Stimulated activated CD8-positive, alpha-beta memory T cell treated with anti-CD3 and anti-CD28 coated beads, Interleukin-4, amount 100 ng/mL, for 1 hour (primary cell): ENCODE measurements at regions not wholly inside any gene's neighbourhood (a gene's known extent, or its start where the extent isn't known, plus 50 kb on each side); places are given as distances from the start of the nearest gene placed in this dataset.

Experiments used
- DNase-seq, 2 donors: peaks; one replicate each; pipeline ENCODE4 v3.0.0-alpha.2; 2020; ENCODE audit warnings: low read depth in 2 of 2, low spot score in 1 of 2

DNA sequence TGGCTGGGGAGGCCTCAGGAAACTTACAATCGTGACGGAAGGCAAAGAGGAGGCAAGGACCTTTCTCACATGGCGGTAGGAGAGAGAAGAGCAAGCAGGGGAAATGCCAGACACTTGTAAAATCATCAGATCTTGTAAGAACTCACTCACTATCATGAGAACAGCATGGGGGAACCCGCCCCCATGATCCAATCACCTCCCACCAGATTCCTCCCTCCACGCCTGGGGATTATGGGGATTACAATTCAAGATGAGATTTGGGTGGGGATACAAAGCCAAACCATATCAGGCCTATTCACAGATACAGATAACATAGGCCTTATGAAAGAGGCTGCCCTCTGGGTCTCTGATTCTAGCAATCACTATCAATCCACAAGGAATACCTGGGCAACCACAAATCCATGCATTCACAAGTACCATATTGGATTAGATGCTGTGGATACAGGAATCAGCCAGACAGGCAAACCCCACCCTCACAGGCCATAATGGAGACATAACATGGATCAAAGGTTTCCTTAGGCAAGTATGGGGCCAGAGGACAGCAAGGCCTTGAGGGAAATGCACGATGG lies 284.9 kb downstream of the SOX9 start:
- DNase-seq, result no peak

DNA sequence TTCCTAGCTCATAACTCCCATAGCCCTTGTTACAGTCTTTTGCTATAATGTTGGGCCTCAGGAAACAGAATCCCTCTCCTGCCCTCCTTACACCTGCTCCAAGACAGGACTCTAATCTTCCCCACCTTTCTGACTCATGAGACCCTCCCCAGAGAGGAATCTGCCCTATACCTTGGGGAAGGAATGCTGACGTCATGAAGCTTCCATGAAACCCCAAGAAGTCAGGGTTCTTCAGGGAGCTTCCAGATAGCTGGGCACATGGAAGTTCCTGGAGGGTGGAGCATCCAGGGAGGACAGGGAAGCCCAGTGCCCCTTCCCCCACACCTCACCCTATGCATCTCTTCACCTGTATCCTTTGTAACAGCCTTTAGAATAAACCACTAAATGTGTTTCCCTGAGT lies 285.7 kb downstream of the SOX9 start:
- no peak for DNase-seq

DNA sequence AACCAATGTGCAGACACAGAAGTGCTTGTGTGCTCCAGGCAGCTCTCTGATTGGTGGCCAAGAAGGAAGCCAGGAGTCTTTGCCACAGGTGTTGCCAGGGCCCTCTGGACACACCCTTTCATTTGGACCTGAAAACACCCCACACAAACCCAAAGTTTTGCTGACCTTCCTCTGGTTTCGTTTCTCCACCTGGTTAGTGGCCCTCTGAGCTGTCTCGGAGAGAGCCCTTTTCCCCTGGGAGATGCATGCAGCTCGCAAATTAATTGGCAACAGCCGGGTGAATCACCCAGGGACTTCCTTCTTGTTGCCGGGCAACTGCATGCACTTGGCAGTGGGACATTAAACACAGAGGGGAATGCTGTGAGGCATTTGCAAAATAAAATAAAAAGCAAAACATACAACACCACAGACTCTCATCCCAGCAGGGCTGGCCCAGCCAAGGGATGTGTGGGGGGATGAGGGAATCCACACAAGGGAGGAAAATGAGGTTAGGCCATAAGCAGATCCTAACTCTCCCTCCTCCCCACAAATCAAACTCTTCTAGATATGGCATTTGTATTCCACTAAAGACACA lies 286.6 kb downstream of the SOX9 start:
- DNase-seq, result no peak

DNA sequence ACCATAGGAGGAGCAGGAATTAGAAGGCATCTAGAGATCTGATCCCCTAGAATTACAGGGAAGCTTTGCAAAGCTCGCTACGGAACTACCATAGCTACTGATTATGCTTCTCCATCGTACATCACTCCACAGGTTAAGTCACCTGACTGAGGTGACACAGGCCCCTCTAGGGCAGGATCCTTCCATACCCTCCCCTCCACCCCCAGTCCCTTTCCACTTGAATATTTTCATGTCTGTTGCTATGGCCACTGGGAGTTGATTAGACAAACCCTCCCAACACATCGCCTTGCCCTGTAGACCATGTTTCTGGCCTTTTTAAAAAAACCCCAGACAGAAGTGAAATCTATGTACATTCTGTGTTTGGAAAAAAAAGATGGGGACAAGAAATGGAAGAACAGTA lies 287.1 kb downstream of the SOX9 start:
- no peak for DNase-seq

DNA sequence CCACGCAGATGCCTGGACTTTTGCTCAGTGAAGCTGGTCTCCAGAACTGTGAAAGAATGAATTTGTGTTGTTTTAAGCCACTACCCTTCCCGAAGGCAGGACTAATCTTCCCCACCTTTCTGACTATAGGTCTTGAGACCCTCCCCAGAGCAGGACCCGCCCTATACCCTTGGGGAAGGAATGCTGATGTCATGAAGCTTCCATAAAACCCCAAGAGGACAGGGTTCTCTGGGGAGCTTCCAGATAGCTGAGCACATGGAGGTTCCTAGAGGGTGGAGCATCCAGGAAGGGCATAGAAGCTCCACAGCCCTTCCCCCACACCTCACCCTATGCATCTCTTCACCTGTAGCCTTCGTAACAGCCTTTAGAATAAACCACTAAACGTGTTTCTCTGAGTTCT lies 287.8 kb downstream of the SOX9 start:
- DNase-seq, result no peak

DNA sequence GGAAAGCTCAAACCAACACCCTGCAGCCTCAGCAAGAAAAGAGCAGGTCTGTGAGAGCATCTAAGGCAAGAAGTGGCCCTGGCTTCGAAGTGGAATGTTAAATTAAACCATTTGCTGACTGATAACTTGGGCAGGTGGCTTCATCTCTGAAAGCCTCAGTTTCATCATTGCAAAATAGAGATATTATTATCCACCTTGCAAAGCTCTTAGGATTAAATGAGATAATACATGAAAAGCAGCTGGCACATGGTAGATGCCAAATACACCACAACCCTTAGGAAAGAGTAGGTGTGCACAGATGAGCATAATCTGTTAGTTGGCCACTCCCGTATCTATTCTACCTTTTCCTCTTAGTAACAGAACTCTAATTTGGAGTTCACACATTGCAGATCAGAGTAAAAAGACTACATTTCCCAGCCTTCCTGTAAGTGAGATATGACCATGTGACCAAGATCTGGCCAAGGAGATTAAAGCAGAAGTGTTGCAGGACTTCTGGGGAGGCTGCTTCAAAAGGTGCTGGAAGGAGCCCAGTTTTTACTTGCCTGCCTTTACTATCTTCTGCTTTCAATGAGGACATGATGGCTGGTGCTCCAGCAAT lies 288.7 kb downstream of the SOX9 start:
- DNase-seq, result no peak

DNA sequence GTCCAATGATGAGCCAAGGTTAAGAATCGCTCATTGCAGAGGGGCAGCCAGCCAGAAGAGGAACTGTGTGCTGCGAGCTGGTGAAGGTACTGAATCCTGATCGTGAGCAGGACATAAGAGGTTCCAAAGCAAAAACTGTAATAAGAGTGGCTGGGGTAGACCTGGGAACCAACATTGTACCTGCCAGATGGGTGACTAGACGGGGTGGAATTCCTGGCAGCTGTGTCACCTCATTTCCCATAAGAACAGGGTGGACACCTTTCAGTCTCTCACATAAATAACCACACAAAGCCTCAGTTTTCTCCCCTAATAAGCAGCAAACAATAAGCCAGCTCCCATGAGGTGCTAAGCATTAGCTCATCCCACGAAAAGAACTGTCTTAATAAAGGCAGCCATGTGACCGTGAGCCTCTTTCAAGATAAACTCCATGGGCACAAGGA lies 290.3 kb downstream of the SOX9 start:
- no peak for DNase-seq

DNA sequence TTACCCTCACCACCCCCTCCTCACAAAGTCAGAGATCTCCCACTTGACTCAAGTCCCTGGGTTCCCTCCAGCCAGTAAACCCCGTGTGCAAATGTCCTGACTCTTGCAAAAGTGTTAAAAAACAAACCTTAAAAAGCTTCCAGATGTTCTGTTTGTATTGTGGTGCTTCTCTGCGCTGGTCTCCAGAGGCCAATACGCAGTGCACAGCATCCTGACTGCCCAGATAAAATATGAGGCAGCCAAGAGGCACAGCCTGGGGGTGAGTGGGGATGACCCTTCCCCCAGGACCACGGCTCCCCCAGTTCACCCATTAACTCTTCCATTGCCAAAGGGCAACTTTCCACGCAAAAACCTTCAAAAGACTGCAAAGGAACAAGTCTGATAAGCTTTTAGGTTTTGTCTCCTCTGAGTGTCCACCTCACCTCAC lies 291.8 kb downstream of the SOX9 start:
- no peak for DNase-seq

DNA sequence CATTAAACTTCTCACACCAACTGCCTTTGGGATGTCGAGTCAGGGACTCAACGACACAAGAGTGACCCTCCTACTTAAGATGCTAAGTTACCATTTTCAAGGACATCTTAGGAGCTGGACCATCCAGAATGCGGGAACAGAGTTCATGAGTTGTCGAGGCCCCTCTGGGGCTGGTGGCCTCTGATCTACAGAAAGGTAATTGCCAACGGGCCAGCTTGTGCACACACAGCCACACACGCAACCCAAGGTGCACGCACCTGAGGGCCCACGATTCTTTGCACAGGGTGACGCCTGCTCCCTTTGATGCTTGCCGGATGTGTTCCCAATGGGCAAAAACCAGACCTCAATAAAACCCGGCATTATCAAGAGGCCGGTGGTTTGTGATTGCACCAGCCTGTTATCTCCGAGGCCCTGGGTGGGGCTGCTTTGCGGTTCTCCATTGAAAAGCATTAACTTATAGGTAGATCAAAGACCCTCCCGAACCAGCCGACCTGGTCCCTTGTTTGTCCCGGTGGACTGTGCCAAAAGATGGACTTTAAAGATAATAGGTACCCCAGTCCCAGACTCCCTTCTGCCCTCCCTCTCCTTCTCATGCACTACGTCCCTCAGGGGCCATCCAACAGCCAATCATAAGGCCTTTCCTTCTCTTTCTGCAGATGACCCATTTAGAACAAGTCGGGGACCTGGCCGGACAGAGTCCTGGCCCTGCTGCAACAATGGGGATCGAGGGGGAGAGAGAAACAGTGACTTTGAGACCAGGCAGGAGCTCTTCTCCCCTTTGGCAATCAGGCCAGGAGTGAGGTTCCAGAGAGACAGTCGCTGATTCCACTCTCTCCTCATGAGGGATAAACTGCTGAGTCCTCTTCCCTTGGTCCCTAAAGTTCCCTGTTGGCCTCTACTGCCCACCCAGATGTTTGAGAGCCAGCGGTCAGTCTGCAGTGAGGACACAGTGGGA lies 292.5 kb downstream of the SOX9 start:
- no peak for DNase-seq

DNA sequence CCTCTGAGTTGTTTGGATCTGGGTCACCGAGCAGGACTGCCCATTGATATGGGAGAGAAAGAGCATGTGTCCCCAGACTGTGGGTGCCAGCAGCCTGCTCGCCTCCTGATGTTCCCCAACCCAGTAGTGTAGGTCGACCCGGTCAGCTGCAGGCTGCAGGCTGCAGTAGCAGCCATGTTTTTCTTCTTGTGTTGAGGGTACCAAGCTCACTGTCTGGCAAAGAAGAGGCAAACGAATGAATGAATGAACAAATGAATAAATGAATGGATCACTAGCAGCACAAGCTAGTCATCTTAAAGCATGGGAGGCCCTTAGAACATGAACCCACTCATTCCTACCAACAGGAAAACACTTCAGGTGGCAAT lies 293.2 kb downstream of the SOX9 start:
- no peak for DNase-seq

DNA sequence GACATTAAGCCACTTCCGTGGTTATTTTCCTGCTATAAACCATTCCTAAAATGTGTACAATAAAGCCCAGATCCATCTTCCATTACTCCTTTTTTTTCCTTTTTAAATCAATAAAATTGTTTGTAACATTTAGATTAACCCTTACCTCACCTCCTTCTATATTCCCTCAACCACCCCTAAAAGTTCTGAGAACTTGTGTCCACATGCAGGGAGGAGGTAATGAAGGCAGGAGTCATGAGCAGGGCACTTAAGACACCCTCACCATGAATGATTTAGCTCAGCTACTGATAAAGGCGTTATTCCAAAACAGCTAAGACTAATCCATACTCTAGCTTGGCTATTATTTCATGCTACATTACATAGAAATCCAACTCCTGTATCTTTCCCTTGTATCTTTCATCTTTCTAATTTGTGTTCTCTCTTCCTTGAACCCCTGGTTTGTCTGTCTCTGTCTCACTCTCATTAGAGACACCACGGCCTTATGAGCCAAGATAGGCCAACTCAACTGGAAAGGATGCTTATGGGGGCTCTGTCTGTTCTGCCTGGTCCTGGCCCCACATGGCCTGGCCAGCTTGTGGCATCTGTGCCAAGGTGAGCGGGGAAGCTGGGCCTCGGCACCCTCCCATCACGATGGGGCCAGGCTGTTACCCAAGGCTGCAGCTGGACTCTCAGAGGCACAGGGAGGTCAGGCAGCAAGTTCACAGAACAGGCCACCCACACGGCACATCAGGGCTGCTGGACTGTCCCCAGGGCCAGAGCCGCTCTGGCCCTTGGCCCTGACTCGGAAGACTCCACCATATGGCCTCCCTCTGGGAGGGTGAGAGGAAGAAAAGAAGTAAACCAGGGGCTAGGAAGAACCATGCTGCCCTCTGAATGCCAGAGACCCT lies 294.4 kb downstream of the SOX9 start:
- no peak for DNase-seq

DNA sequence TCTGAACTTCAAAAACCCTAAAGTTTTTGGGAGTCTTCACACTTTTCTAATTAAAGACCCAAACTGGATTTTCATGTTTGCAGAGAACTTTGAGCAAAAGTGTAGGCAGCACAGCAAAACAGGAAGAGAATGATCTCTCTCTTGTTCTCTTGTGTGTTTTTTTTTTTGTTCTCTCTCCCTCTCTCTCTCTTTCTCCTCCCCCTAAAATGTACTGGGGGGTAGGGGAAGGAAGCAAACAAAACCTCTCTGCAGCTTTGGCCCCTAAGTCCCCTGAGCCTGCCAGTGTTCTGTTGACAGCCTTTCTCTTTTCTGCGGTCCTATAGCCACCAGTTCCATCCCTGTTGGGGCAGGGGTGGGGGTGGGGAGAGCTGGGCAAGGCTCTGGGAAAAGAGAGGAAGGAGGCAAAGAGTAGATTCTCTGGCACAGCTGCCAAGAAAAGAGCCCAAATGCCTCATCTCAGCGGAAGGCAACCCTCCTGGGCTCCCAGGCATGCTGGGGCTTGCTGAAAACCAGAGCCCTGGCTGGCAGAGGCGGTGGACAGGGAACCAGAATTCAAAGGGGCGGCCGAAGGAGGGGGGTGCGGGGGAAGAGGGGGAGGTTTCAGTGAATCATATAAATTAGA lies 295.3 kb downstream of the SOX9 start:
- no peak for DNase-seq

DNA sequence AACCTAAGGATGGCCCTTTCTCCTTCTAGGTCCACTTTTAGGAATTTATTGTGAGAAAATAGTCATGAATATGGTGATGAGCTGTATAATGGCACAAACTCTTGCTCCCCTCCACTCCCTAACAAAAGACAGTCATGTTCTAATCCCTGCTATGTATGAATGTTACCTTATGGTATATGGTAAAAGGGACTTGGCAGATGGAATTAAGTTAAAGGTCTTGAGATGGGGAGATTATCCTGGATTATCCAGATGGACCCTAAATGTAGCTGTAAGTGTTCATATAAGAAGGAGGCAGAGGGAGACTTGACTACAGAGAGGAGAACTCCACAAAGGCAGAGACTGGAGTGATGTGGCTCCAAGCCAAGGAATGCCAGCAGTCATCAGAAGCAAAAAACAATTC lies 296.1 kb downstream of the SOX9 start:
- no peak for DNase-seq

DNA sequence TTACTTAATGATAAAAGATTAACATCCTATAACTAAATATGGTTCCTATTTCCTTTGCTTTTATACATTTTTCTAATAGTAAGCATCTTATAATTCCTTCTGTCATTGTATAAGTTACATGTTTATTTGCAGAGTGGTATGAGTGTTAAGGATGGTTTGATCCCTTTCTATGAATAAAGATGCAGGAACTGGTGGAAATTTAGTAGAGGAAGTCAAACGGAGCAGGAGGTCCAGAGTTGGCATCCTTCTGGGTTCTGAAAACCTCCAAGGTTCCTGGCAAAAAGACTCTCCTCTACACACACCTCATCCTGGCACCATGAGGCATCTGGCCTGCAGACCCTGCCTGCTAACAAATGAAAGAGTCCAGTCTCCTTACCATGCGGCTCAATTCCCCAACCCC lies 296.8 kb downstream of the SOX9 start:
- DNase-seq, result no peak

DNA sequence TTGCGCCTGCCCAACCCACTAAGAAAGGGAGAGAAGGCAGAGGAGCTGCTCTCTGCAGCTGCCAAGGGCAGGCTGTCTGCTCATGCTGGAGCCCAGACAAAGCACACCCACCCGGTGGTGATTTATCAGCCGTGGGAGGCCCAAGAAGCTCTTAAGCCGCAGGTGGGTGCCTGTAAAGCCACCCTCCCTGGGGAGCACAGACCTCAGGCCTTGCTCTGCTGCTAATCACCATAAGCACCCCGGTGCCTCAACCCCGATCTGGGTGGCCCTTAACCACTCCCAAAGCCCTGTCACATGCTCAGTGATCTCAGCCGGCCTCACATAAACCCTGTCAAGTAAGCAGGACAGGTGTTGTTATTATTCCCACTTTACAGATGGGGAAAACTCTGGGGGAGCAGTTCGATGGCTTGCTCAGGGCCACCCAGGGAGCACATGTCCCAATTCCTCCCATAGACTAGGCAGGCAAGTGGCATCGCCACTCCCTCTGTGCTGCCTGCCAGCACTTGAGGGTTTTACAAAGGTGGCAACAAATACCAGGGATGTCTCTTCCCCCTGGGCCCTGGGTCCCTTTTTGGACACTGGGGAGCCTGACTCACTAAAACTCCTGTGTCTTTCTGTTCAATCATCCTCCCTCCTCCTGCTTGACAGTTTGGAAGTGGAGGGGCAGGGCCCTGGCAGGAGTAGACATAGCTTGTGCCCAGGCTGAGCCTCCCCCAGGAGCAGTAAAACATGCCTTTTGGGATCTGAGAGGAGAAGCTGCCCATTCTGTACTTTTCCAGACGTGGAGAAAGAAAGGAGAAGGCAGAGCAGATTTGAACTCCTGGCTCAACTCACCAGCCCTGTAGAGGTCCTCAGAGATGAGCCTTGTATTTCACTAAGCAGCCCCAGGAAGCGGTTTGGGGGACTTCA lies 299.3 kb downstream of the SOX9 start:
- DNase-seq, result no peak

DNA sequence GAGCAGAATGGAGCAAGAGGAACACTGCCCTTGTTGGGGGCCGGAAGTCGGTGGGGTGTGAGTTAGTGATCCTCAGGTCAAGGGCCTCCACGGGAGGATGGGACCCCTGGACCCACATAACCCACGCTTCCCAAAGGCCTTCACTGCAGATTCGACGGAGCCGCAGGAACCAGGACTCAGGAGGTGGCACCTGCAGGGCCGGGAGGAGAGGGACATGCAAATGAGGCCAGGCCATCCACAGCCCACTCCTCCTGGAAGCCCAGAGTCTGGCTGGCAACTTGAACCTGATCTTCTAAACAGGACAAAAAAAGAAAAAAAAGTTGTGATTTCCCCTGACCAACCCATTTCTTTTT lies 299.9 kb downstream of the SOX9 start:
- DNase-seq, result no peak

DNA sequence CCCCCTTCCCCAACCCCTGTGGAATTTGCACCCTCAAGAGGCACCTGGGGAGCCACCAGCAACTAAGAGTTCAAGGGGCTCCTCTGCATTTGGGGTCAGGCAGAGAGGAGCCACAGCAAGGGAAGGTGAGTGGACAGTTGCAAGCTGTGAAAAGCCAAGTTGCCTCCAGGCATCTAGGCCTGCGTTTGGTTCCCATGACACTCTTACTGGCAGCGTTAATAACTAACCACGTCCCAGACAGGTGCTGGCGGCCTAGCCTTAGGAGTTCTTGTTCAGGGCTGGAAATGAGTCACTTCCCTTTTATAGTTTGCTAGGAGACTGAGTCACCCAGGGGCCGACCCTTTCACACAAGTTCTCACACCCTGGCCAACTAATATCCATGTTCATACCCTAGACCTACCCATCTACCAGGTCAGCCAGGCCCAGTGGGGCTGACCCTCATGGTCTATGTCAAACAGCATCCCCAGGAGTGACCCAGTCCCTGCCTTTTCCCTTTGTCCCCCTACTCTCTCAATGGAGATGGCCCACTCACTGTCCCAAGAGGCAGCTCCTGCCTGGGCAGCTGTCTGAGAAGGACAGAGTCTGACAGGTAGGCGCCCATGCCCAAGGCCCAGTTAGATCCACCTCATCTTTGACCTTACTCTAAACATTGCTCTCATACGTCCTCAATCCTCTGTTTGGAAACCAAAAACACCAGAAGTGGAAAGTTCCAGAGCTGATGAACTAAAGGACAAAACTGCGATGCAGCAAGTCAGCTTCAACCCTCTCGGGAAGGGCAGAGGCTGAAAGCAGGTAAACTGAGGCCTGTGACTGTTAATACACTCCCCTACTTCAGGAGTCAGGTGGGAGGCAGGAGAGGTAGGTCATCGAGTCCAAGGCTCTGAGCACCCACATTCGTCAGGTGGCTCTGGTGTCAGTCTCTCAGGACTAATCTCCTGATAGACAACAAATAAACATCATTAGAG lies 300.6 kb downstream of the SOX9 start:
- no peak for DNase-seq

DNA sequence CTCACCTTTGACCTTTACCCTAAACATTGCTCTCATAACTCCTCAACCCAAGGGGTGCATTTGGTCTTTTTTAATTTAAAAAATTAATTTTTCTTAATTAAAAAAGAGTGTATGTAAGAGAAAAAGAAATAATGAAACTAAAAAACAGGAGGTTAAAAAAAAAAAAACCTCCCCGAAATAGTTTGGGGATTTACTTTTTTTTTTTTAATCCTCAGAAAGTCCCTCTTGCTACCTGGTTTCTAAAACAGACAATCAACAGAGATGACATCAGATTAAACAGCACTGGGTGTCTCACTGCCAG lies 301.3 kb downstream of the SOX9 start:
- no peak for DNase-seq
